ENCODE measurements at regions not wholly inside any gene's neighbourhood (a gene's known extent, or its start where the extent isn't known, plus 50 kb on each side); places are given as distances from the start of the nearest gene placed in this dataset.

- TF ChIP-seq CHD7 (IDR thresholded peaks at IDR 0.05; ENCODE audit: insufficient replicate concordance, low read length) (no peak), USF2 (IDR thresholded peaks at IDR 0.05; ENCODE audit: low read length) (no peak), BCL11A (IDR thresholded peaks at IDR 0.05; ENCODE audit: low read depth in 2 of 2, low read length in 2 of 2) (no peak), PHF8 (conservative IDR thresholded peaks at IDR 0.05; ENCODE audit: low read depth, low read length) (no peak), SP2 (IDR thresholded peaks at IDR 0.05; ENCODE audit: low read length) (no peak), ATF3 (IDR thresholded peaks at IDR 0.05; ENCODE audit: insufficient read depth, low read depth, low read length) (no peak)
These were observed 1089.9 kb upstream of the CDH6 start (continued) for GRCh38 chr5:30103452-30104202.

Measured in H1 (cell line).